ENCODE measurements at regions not wholly inside any gene's neighbourhood (a gene's known extent, or its start where the extent isn't known, plus 50 kb on each side); places are given as distances from the start of the nearest gene placed in this dataset.

DNA sequence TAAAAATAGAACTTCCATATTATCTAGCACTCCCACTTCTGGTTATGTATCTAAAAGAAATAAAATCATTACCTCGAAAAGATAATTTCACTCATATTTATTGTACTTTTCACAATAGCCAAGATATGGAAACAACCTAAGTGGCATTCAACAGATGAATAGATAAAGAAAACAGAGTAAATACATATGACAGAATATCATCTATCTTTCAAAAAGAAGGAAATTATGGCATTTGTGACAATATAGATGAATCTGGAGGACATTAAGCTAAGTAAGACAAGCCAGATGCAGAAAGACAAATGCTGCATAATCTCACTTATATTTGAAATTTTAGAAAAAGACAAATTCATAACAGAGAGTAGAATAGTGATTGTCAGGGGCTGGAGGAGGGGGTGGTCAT, 590.0 kb upstream of the ANO3 start:
- Histone ChIP-seq H3K4me3 (ENCODE audit: insufficient read length, low read depth) (no peak overlapping the region), H3K27me3 (ENCODE audit: insufficient read depth, insufficient read length) (no peaks in the 10 kb centered on the region), H3K9me3 (ENCODE audit: insufficient read depth, low read length) (no peaks in the 10 kb centered on the region), H3K36me3 (ENCODE audit: insufficient read depth, insufficient read length, low read length) (no peaks in the 10 kb centered on the region), H3K4me1 (ENCODE audit: insufficient read depth, insufficient read length) (no peaks in the 10 kb centered on the region), H3K9ac (ENCODE audit: insufficient read length, low read depth) (no peak overlapping the region)
- TF ChIP-seq SUZ12 (IDR thresholded peaks at IDR 0.05; ENCODE audit: extremely low read depth, insufficient read depth, insufficient read length) (no peak), YY1 (IDR thresholded peaks at IDR 0.05; ENCODE audit: insufficient read depth, insufficient read length) (no peak), ZNF274 (IDR thresholded peaks at IDR 0.05; ENCODE audit: low read depth, low read length) (no peak)
- no peak for DNase-seq (ENCODE audit: low read depth, low spot score)

DNA sequence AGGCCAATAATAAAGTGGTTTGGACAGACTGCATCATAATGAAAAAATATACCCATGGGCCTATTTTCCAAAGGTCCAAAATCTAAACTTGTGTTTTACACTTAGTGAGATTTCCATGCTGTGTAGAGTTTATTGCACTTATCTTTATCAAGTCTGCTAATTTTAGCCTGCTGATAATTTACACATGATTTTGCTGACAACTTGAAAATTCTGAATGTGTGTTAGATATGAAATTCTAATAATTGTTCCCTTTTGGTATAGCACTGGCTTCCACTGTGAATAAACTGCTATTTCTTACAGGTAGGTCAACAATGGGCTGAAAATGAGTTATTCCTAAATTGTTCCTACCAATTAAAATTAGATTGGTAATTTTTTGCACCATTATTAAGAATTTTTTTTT, 589.1 kb upstream of the ANO3 start:
- Histone ChIP-seq H3K4me1 (ENCODE audit: insufficient read depth, insufficient read length) (no peaks in the 10 kb centered on the region), H3K27me3 (ENCODE audit: insufficient read depth, insufficient read length) (no peaks in the 10 kb centered on the region), H3K36me3 (ENCODE audit: insufficient read depth, insufficient read length, low read length) (no peaks in the 10 kb centered on the region), H3K9ac (ENCODE audit: insufficient read length, low read depth) (no peak overlapping the region), H3K4me3 (ENCODE audit: insufficient read length, low read depth) (no peak overlapping the region), H3K9me3 (ENCODE audit: insufficient read depth, low read length) (no peaks in the 10 kb centered on the region)
- no peak for TF ChIP-seq ZNF274 (IDR thresholded peaks at IDR 0.05; ENCODE audit: low read depth, low read length)
- no peak for TF ChIP-seq YY1 (IDR thresholded peaks at IDR 0.05; ENCODE audit: insufficient read depth, insufficient read length)
- no peak for TF ChIP-seq SUZ12 (IDR thresholded peaks at IDR 0.05; ENCODE audit: extremely low read depth, insufficient read depth, insufficient read length)
- DNase-seq (ENCODE audit: low read depth, low spot score): no peak

DNA sequence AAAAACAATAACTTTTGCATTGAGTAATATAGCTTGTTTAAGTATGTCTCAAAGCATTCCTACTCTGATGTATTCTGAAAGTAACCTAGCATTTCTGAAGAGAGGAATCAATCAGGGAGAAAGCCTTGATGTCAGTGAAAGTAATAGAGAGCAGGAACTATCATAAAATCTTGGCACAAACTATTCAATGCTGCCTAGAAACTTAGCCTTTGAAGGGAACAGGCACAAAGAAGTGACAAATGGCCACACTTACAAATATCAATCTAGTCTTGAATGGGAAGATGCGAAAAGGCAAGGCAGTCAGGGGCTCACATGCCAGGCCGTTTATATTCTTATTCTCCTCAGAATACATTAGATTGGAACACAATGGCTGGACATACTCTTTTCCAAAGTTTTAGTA, 576.5 kb upstream of the ANO3 start:
- Histone ChIP-seq H3K36me3 (ENCODE audit: insufficient read depth, insufficient read length, low read length) (no peaks in the 10 kb centered on the region), H3K4me3 (ENCODE audit: insufficient read length, low read depth) (no peak overlapping the region), H3K9ac (ENCODE audit: insufficient read length, low read depth) (no peak overlapping the region), H3K27me3 (ENCODE audit: insufficient read depth, insufficient read length) (no peaks in the 10 kb centered on the region), H3K4me1 (ENCODE audit: insufficient read depth, insufficient read length) (no peaks in the 10 kb centered on the region), H3K9me3 (ENCODE audit: insufficient read depth, low read length) (peaks cover 10% of the 10 kb centered on the region; the same call in 1 of the 2 replicates)
- DNase-seq (ENCODE audit: low read depth, low spot score): no peak
- TF ChIP-seq SUZ12 (IDR thresholded peaks at IDR 0.05; ENCODE audit: extremely low read depth, insufficient read depth, insufficient read length): no peak

DNA sequence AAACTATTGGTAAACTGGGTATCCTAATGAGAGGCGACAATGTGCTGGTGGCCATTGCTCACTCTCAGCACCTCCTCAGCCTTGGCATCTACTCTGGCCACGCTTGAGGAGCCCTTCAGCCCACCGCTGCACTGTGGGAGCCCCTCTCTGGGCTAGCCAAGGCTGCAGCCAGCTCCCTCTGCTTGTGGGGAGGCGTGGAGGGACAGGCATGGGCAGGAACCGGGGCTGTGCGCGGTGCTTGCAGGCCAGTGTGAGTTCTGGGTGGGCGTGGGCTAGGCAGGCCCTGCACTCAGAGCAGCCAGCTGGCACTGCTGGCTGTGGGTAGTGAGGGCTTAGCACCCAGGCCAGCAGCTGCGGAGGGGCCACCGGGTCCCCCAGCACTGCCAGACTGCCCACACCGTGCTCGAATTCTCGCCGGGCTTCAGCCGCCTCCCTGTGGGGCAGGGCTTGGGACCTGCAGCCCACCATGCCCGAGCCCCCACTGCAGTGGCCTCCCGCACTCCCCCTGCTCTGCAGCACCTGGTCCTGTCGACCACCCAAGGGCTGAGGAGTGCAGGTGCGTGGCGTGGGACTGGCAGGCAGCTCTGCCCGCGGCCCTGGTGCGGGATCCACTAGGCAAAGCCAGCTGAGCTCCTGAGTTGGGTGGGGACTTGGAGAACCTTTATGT, 575.9 kb upstream of the ANO3 start:
- no peak for TF ChIP-seq YY1 (IDR thresholded peaks at IDR 0.05; ENCODE audit: insufficient read depth, insufficient read length)
- no peak for TF ChIP-seq SUZ12 (IDR thresholded peaks at IDR 0.05; ENCODE audit: extremely low read depth, insufficient read depth, insufficient read length)
- TF ChIP-seq ZNF274 (IDR thresholded peaks at IDR 0.05; ENCODE audit: low read depth, low read length): no peak
- no peak for DNase-seq (ENCODE audit: low read depth, low spot score)

DNA sequence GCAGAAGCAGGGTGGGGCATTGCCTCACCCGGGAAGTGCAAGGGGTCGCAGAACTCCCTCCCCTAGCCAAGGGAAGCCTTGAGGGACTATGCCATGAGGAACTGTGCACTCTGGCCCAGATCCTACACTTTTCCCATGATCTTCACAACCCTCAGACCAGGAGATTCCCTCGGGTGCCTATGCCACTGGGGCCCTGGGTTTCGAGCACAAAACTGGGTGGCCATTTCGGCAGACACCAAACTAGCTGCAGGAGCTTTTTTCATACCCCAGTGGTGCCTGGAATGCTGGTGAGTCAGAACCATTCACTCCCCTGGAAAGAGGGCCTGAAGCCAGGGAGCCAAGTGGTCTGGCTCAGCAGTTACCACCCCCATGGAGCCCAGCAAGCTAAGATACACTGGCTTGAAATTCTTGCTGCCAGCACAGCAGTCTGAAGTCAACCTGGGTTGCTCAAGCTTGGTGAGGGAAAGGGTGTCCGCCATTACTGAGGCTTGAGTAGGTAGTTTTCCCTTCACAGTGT, 573.7 kb upstream of the ANO3 start:
- peaks cover 10% of the 10 kb centered on the region; the same call in 1 of the 2 replicates for H3K9me3 ChIP-seq (ENCODE audit: insufficient read depth, low read length)
- H3K9ac ChIP-seq (ENCODE audit: insufficient read length, low read depth): no peak overlapping the region
- TF ChIP-seq SUZ12 (IDR thresholded peaks at IDR 0.05; ENCODE audit: extremely low read depth, insufficient read depth, insufficient read length) (no peak), YY1 (IDR thresholded peaks at IDR 0.05; ENCODE audit: insufficient read depth, insufficient read length) (no peak), ZNF274 (IDR thresholded peaks at IDR 0.05; ENCODE audit: low read depth, low read length) (no peak)
- no peak overlapping the region for H3K4me3 ChIP-seq (ENCODE audit: insufficient read length, low read depth)
- H3K4me1 ChIP-seq (ENCODE audit: insufficient read depth, insufficient read length): no peaks in the 10 kb centered on the region
- no peaks in the 10 kb centered on the region for H3K36me3 ChIP-seq (ENCODE audit: insufficient read depth, insufficient read length, low read length)
- H3K27me3 ChIP-seq (ENCODE audit: insufficient read depth, insufficient read length): no peaks in the 10 kb centered on the region
- no peak for DNase-seq (ENCODE audit: low read depth, low spot score)

More for the DNA sequence above, 575.9 kb upstream of the ANO3 start:
- H3K36me3 ChIP-seq (ENCODE audit: insufficient read depth, insufficient read length, low read length): no peaks in the 10 kb centered on the region
- H3K27me3 ChIP-seq (ENCODE audit: insufficient read depth, insufficient read length): no peaks in the 10 kb centered on the region
- H3K4me1 ChIP-seq (ENCODE audit: insufficient read depth, insufficient read length): no peaks in the 10 kb centered on the region
- peaks cover 10% of the 10 kb centered on the region; the same call in 1 of the 2 replicates for H3K9me3 ChIP-seq (ENCODE audit: insufficient read depth, low read length)
- no peak overlapping the region for H3K4me3 ChIP-seq (ENCODE audit: insufficient read length, low read depth)
- no peak overlapping the region for H3K9ac ChIP-seq (ENCODE audit: insufficient read length, low read depth)

DNA sequence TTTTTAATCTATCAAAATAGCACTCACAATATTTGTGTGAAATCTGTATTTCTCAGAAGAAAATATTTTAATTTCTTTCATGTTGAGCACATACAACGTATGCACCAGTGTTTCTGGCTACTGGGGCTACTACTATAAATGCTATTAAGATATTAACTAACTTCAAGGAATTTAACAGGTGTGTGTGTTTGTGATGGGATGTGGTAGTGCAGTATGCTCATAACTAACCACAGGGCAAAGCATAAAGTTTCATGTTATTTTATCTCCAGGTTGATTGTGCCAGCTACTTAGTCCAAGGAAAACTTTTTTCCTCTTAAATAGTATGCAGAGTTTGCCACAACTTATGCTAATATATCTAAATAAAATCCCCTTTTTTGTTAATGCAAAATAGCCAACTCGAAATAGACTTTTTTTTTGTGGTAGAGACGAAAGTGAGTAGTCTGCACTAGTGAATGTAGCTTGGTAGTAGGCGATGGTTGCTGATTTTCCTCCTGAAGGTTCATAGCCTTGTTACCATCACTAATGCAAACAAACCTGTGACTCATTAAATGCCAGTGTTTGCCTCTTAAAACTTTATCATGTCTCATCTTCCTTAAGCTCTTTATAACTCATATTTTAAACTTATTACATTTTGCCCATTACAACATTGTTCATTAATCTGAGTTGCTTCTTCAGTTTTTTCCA, 565.5 kb upstream of the ANO3 start:
- H3K4me1 ChIP-seq (ENCODE audit: insufficient read depth, insufficient read length): no peaks in the 10 kb centered on the region
- H3K9ac ChIP-seq (ENCODE audit: insufficient read length, low read depth): no peak overlapping the region
- TF ChIP-seq SUZ12 (IDR thresholded peaks at IDR 0.05; ENCODE audit: extremely low read depth, insufficient read depth, insufficient read length) (no peak), ZNF274 (IDR thresholded peaks at IDR 0.05; ENCODE audit: low read depth, low read length) (no peak), YY1 (IDR thresholded peaks at IDR 0.05; ENCODE audit: insufficient read depth, insufficient read length) (no peak)
- no peaks in the 10 kb centered on the region for H3K27me3 ChIP-seq (ENCODE audit: insufficient read depth, insufficient read length)
- no peaks in the 10 kb centered on the region for H3K36me3 ChIP-seq (ENCODE audit: insufficient read depth, insufficient read length, low read length)
- no peak overlapping the region for H3K4me3 ChIP-seq (ENCODE audit: insufficient read length, low read depth)
- no peaks in the 10 kb centered on the region for H3K9me3 ChIP-seq (ENCODE audit: insufficient read depth, low read length)
- DNase-seq (ENCODE audit: low read depth, low spot score): no peak

DNA sequence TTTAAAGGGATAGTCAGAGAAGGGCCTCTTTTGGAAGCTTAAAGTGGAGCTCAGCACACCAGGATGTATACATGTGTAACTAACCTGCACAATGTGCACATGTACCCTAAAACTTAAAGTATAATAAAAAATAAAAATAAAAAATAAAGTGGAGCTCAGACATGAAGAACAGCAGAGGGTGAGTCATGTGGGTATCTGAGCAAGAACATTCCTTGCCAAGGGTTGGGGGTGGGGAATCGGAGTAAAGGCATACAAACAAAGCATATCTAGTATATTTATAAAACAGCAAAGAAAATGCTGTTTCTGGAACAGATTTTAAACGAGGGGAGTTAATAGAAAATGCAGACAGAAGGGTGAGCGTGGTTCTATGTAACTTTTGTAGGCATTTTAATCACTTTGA, 562.6 kb upstream of the ANO3 start:
- H3K36me3 ChIP-seq (ENCODE audit: insufficient read depth, insufficient read length, low read length): no peaks in the 10 kb centered on the region
- TF ChIP-seq ZNF274 (IDR thresholded peaks at IDR 0.05; ENCODE audit: low read depth, low read length) (no peak), YY1 (IDR thresholded peaks at IDR 0.05; ENCODE audit: insufficient read depth, insufficient read length) (no peak), SUZ12 (IDR thresholded peaks at IDR 0.05; ENCODE audit: extremely low read depth, insufficient read depth, insufficient read length) (no peak)
- H3K9ac ChIP-seq (ENCODE audit: insufficient read length, low read depth): no peak overlapping the region
- no peak overlapping the region for H3K4me3 ChIP-seq (ENCODE audit: insufficient read length, low read depth)
- H3K27me3 ChIP-seq (ENCODE audit: insufficient read depth, insufficient read length): no peaks in the 10 kb centered on the region
- H3K4me1 ChIP-seq (ENCODE audit: insufficient read depth, insufficient read length): no peaks in the 10 kb centered on the region
- no peaks in the 10 kb centered on the region for H3K9me3 ChIP-seq (ENCODE audit: insufficient read depth, low read length)
- DNase-seq (ENCODE audit: low read depth, low spot score): no peak

All from NT2/D1 (cell line).